ENCODE measurements at regions not wholly inside any gene's neighbourhood (a gene's known extent, or its start where the extent isn't known, plus 50 kb on each side); places are given as distances from the start of the nearest gene placed in this dataset.
"Not testable (repeated sequence)": the region's sequence is repeated elsewhere in the genome, so short reads cannot be mapped to it uniquely, and the experiment has no call there.

DNA sequence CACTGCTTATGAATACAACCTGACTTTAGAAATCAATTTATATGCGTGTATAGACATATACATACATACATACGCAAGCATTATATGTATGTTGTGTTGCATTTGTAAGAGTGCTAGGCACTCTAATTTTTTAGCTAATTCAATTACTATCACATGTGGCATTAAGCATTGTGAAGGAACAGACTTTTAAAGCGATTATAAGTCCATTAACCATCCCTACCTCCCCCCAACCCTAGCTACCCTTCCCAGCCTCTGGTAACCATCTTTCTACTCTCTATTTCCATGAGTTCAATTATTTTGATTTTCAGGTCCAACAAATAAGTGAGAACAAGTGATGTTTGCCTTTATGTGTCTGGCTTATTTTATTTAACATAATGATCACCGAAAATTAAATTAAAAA lies 453.8 kb downstream of the DOK5 start:
- no peak for DNase-seq (ENCODE audit: low spot score)

DNA sequence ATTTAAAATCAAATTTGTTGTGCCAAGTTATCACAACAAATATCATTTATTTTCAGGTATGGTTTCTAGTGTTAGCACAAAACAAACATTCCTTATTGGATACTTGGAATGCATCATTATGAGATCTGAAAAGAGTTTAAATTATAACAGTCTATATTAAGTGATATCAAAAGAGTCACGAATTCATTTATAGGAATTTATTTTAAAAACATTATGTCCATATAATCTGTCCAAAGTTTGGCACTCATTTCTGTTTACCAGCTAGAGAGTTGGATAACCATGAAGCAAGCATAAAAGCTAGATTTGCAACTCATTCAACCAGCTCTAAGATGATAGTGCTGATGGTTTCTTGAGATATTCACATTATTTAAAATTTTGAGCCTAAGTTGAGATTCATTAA lies 453.2 kb downstream of the DOK5 start:
- no peak for DNase-seq (ENCODE audit: low spot score)

DNA sequence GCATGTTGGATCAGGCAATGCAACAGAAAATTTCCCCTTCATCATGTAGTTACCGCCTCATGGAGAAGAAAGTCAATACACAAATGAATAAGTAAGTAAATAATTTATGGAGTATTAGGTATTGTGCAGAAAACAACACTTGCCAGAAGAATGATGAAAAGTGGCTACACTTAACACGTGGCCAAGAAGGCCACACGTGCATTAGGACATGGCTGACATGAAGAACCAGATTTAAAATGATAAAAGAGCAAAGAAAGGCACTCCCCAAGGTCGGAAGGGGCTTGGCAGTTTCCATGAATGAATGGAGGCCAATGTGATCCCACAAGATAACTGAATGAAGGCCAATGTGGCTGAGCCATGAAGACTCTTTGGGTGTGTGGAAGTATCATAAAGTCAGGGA lies 447.2 kb downstream of the DOK5 start:
- no peak for DNase-seq (ENCODE audit: low spot score)

DNA sequence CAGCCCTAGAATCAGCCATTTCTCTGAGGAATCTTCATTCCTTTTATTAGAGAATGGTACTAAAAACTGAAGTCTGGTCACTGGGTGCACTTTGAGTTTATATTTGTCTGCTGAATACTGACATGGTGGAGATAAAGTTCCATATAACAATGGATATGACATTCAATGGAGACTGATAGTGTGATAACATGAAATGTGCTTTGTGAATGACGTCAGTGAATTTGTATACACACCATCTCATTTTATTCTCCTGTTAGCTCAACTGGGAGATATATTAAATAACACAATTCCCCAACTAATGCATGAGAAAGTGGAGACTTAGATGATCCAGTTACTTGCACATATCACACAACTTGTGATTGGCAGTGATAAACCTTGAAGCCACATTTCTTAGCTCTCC lies 446.7 kb downstream of the DOK5 start:
- DNase-seq (ENCODE audit: low spot score), result no peak

DNA sequence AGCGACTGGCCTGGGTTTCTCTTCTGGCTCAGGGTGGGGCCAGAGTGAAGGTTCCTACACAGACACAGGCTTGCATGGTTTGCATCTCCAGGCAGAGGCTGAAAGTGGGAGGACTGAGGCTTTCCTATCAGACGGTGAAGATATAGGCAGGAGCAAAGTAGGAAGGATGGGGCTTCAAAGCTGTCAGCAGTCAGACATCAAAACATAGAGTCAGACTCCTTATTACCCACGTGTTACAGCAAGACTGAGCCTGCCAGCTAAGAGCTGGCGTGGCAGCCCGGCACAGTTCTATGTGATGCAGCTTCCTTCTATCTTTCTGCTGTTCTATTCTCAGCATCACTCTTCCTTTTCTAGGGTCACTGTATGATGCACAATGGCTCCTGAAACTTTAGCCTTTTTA lies 445.1 kb downstream of the DOK5 start:
- no peak for DNase-seq (ENCODE audit: low spot score)

DNA sequence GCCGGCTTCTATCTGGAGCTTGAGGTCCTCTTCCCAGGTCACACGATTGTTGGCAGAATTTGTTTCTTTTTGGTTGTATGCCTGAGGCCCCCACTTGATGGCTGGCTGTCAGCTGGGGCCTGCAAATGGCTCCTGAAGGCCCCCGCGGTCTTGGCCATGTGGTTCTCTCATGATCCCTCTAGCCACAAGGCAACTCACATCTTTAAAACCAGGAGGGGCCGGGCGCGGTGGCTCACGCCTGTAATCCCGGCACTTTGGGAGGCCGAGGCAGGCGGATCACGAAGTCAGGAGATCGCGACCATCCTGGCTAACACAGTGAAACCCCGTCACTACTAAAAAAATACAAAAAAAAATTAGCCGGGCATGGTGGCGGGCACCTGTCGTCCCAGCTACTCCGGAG lies 443.6 kb downstream of the DOK5 start:
- DNase-seq (ENCODE audit: low spot score), result not testable (repeated sequence)

DNA sequence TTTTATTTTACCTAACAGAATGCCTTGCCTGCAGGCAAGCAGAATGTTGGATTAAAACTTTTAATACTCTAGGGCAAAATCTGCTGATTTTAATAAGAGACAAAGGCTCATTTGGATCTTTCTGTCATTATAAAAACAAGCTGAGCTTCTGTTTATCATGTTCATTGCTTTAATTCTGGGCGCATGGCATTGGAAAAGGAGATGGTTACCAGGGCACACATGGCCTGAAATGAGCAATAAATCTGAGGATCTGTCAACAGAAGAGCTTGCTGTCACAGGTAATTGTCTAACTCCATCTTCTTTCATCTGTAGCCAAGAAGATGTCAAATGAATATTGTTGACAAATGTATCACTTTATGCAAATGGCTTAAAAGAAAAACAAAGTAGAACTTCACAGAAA lies 439.6 kb downstream of the DOK5 start:
- no peak for DNase-seq (ENCODE audit: low spot score)

DNA sequence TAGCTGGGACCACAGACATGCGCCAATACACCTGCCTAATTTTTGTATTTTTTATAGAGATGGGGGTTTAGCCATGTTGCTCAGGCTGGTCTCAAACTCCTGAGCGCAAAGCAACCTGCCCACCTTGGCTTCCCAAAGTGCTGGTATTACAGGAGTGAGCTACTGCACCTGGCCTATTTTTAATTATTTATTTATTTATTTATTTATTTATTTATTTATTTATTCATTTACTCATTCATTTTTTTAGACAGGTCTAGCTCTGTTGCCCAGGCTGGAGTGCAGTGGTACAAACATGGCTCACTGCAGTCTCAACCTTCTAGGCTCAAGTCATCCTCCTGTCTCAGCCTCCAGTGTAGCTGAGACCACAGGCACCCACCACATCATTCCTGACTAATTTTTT lies 434.3 kb downstream of the DOK5 start:
- DNase-seq (ENCODE audit: low spot score), result no peak

DNA sequence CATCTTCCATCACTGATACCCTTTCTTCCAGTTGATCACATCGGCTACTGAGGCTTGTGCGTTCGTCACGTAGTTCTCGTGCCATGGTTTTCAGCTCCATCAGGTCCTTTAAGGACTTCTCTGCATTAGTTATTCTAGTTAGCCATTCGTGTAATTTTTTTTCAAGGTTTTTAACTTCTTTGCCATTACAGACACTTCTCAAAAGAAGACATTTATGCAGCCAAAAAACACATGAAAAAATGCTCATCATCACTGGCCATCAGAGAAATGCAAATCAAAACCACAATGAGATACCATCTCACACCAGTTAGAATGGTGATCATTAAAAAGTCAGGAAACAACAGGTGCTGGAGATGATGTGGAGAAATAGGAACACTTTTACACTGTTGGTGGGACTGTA lies 430.7 kb downstream of the DOK5 start:
- DNase-seq (ENCODE audit: low spot score), result not testable (repeated sequence)

DNA sequence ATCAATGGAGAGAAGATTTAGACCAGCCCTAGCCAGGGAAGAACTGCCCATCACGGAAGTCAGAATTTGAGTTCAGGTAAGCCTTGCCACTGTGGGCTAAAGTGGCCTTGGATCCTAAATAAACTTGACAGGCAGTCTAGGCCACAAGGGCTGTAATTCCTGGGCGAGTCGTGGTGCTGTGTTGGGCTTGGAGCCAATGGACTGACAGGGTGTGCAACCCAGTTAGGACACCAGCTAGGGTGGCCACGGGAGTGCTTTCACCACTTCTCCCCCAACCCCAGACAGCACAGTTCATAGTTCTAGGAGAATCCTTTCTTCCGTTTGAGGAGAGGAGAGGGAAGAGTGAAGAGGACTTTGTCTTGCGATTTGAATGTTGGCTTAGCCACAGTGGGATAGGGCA lies 422.4 kb downstream of the DOK5 start:
- DNase-seq (ENCODE audit: low spot score), result no peak

DNA sequence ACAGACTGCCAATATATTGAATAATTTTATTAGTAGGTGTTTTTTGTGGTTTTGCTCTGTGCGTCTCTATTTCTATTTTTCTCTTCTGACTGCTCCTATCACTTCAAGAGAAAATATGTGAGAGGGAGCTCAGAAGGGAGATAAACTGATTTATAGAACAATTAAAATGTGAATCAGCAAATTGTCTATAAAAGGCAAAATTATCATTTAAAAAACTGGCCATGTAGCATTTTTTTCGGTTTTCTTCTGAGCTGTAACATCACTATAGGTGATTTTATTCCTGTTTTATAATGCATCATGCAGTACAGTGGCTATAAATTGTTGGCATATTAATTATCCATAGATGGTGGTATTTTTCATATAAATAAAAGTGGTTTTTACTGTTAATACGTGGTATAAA lies 416.5 kb downstream of the DOK5 start:
- no peak for DNase-seq (ENCODE audit: low spot score)

DNA sequence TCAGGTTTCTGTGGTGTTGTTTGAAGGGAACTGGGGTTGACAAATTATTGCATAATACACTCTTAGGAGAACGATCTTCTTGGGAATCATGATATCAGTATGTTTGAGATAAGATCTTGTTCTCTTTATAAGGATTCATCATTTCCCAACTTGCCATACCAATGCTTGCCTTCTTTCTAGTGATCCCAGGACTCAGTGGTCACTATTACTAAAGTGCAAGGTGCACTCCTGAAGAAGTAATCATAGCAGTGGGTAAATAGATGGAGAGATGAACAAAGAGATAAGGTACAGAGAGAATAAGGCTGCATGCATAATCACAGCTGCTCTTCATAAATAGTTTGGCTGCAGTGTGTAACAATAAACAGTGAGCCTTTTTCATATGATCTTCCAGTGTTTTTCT lies 404.0 kb downstream of the DOK5 start:
- no peak for DNase-seq (ENCODE audit: low spot score)

DNA sequence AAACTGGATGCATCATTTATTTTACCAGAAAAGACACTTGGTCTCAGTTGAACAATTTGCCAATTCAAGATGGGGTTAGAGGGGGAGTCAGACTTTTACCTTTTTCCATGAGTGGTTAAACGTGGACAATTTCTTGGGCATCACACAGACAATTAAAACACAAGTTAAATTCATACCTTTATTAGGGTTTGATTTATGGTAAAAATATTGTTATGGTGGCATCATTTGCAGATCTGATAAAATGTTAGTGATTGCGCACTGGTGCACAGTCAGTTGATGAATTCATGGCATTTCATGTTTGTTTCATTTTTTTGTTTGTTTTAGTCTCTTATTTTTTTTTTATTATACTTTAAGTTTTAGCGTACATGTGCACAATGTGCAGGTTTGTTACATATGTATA lies 399.9 kb downstream of the DOK5 start:
- no peak for DNase-seq (ENCODE audit: low spot score)

DNA sequence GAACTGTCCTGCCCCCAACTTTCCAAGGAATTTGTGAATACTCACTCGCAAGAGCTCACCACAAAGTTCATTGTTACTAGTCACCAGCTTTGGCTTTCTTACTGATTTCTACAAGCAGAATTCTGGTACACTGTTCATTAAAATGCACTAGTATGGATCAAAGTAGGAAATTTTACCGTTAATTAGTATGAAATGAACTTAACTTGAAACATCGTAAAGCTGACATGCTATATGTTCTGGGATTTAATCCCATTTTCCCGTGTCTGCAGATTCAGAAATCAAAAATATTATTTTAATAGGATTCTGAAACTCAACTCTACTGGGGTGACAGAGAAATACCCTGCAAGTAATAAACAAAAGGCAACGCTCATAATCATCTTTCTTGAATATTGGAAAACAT lies 399.3 kb downstream of the DOK5 start:
- no peak for DNase-seq (ENCODE audit: low spot score)

DNA sequence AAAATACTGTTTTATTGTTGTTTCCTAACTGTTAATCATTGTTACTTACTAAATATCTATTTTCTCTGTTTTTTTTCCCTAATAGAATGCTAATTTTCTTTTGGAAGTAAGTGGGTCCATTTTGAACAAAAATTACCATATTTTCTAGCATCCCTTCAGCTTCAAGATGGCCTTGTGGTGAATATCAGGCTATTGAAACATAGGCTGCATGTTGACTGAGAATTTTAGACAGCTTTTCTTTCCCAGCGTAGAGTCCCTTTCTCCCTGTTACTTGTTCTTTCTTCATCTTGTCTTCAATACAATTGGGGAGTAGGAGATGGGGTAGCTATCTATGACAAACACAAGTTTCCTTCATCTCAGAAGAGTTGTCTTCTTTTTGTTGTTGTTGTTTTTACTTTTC lies 397.0 kb downstream of the DOK5 start:
- no peak for DNase-seq (ENCODE audit: low spot score)

DNA sequence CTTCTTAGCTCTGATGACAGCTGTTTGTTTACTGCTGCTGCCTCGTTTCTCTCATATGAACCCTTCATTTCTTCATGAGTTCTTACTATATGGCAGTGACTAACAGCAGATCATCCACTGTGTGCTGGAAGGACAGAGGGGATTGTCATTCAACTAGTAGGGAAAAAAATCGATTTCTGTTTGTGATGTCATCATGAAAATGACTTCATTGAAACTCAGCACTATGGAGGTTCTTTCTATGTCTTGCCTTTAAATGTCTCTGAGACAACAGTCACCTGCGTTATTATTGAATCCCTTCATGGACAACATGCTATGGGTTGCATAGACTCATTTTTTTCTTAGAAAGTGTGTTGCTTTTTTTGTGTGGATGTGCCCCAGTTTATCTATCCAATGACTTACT lies 394.4 kb downstream of the DOK5 start:
- no peak for DNase-seq (ENCODE audit: low spot score)

DNA sequence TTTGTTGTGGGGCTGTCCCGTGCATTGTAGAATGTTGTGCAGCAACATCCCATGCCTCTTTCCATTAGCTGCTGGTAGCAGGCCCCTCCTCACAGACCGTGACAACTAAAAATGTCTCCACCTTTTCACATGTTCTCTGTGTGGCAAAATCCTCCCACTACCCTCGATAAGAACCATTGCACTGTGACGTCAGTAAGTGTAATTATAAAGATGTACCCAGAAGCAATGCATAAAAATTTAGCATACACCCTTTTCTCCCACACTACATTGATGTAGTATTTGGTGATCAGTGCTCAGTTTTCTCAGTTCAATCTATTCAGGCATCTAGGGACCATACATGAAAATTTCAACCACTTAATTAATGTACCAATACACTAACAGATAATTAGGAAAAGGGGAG lies 389.9 kb downstream of the DOK5 start:
- no peak for DNase-seq (ENCODE audit: low spot score)

DNA sequence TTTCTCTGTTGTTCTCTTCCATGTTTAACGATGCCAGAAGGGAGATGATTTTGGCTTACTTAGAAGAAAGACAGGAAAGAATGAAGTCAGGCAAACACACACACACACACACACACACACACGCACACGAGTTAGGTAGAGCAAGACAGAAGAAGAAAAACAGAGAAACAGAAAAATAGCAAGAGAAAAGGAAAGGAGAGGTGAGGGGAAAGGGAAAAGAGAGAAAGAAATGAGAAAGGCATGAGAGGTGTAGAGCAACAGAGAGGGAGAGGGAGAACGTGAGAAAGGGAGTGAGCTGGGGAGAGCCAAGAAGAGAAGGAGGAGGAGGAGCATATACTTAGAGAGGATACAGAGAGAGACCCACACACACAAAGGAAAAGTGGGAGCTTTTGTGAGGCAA lies 385.3 kb downstream of the DOK5 start:
- no peak for DNase-seq (ENCODE audit: low spot score)

DNA sequence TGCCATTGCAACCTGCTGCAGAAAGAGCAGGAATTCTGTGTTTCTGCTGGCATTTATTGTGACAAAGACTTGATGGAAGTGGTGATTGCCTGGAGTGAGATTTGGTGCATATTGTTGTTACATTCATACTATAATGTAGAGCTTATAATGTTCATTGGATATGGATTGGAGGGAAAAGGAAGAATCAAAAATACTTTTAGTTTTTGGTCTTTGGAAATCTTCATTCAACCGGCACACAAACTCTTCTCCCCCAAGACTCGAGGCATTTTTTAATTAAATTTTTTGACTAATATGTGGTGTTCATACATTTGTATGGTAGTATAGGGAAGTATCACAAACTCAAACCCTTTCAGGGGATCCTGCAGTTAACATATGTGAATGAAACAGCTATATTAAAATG lies 380.8 kb downstream of the DOK5 start:
- no peak for DNase-seq (ENCODE audit: low spot score)

DNA sequence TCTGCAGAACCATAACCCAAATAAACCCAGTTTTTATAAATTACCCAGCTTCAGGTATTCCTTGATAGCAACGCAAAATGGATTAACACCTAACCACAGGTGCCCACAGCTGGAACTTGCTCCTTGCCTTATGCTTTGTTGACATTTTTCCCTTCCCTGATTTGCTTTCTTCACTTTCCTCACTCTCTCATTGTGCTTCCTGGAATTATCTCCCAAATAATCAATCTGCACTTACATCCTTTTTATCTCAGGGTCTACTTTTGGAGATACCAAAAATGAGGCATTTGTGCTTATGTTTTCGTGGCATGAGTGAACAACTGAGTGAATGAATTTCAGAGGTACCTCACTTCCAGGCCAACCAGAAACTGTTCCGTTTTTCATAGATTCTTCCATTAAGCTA lies 374.3 kb downstream of the DOK5 start:
- DNase-seq (ENCODE audit: low spot score), result no peak

DNA sequence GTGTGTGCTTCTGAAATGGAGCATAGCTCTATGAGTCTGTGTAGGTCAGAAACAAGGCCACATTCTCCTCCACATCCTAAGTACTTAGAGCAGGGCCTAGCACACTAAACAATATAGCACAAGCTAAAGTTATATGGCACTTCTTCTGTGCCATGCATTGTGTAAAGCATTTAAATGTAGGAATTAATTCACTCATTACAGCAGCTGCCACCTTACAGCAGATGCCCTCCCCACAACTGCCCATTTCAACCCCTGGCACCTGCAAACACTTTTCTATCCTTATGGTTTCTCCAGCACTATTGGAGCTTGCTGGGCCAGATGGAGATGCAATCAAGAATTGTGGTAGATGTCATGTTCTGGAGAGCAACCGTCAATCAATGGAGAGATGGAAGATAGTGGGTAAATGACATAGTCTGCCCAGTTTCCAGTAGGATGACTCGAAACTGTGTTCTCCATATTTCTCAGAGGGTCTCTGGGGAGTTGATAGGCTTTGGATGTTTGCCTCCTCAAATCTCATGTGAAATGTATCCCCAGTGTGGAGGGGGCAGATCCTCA lies 373.7 kb downstream of the DOK5 start:
- DNase-seq (ENCODE audit: low spot score), result no peak

DNA sequence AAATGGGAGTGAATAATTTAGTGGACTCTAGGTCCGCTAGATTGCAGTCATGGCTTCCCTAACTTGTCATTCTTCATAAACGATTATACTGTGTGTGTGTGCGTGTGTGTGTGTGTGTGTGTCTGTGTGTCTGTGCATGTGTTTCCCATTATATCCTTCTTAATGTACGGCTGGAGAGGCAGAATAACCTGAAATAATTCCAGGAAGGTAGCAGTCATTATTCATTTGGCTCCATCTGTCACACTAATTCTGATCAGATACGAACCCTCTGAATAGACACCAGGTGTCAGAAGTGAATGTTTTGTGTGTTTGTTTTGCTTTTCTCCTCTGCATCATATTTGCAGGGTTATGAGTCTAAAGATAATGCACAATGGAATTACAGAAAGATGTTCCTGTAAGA lies 372.9 kb downstream of the DOK5 start:
- no peak for DNase-seq (ENCODE audit: low spot score)

DNA sequence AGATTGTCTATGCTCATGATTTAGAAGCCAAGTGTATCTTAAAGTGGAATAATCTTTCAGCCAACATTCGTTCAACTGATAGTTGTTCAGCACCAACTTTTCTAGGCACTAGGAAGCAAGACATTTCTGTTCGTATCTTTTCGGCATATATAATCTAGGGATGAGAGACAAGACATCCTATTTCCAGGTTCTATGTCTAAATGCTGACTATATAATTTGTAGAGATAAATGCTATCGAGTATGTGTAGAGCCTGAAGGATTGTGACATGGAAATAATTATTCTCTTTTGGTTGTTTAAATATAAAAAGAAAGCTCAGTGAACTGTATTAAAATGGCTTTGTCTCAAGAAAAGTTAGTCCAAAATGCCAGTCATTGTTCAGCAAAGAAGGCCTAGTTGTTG lies 371.6 kb downstream of the DOK5 start:
- DNase-seq (ENCODE audit: low spot score), result no peak

DNA sequence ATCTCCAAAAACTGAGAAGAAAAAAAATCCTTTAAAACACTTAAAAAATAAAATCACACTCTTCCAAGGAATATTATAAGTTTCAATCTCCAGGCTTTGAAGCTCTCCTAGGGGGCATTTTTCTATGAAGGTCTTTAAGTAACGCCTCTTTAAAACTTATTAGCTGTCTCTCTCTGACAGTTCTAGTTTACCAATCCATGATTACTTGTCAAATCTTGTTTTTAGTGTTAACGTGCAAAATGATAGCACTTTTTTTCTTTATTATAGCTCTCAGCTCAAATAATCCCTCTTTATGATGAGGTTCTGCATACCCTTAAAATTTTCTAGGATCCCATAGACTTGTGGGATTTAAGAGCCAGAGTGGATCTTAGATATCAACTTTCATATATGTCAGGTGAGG lies 369.0 kb downstream of the DOK5 start:
- no peak for DNase-seq (ENCODE audit: low spot score)

DNA sequence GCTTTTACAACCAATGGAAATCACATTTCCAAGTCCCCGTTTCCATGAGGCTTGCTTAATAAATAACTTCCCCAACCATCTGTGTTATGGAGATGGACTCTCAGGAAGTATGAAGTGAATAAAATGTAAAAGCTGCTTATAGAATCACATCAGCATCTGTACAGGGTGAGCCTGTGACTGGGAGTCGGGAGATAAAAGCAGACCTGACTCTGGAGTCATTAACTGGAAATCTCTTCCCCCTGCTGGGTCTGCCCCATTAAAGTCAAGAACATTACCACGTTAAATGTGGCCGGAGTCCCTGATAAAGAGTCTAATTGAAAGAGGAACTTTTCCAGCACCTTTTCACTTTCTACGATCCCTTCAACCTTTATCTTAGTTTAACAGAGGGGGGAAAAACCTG lies 368.5 kb downstream of the DOK5 start:
- DNase-seq (ENCODE audit: low spot score), result no peak
